IPS-20b (cell line): ENCODE measurements at regions not wholly inside any gene's neighbourhood (a gene's known extent, or its start where the extent isn't known, plus 50 kb on each side); places are given as distances from the start of the nearest gene placed in this dataset.
A peak's percentile ranks its signal among the peaks of the same experiment; 100 is the strongest.
"Not testable (repeated sequence)": the region's sequence is repeated elsewhere in the genome, so short reads cannot be mapped to it uniquely, and the experiment has no call there.

ENCODE experiments used
- H3K27ac ChIP-seq: one replicate; pipeline ENCODE4 v1.5.1; 2013; ENCODE audit warnings: low read length
- H3K27me3 ChIP-seq: 2 replicates; pipeline ENCODE4 v1.6.1; 2013; ENCODE audit warnings: mild to moderate bottlenecking, low read length, inconsistent platforms; ENCODE audit not compliant: insufficient read depth
- H3K36me3 ChIP-seq: 2 replicates; pipeline ENCODE4 v1.6.1; 2013; ENCODE audit warnings: low read depth, mild to moderate bottlenecking, inconsistent platforms, low read length, moderate library complexity; ENCODE audit not compliant: insufficient read depth
- H3K4me1 ChIP-seq: 2 replicates; pipeline ENCODE4 v1.6.1; 2013; ENCODE audit warnings: mild to moderate bottlenecking, control low read depth, inconsistent platforms, low read length, moderate library complexity; ENCODE audit not compliant: insufficient read depth
- H3K4me3 ChIP-seq: 2 replicates; pipeline ENCODE4 v1.5.1; 2013; ENCODE audit warnings: mild to moderate bottlenecking, low read length, inconsistent platforms
- H3K9ac ChIP-seq: 2 replicates; pipeline ENCODE4 v1.6.1; 2013; ENCODE audit warnings: low read depth, mild to moderate bottlenecking, inconsistent platforms, low read length, moderate library complexity
- H3K9me3 ChIP-seq: 2 replicates; pipeline ENCODE4 v1.6.1; 2013; ENCODE audit warnings: mild to moderate bottlenecking, low read depth, low read length, inconsistent platforms; ENCODE audit not compliant: insufficient read depth

DNA sequence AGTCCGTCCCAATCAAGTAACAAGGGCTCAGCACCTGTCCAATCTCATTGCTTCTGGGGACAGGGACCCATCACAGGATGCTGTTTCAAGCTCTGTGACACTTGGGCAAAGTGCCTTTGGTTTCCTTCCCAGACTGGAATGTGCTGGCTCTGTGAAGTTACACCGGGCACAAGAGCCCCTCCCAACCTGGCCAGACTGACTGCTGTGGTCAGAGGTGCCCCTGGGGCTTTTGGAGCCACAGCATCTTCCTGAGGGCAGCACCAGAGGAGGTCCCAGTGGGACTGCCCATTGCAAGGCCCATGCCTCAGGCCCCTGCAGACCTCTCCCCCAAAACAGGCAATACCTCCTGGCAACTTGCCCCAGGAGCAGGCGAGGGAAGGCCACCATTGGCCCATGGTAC is 155.2 kb upstream of the GRK3 start:
- no peaks in the 10 kb centered on the region for H3K36me3 ChIP-seq
- peaks cover 15% of the 10 kb centered on the region; the same call in 1 of the 2 replicates for H3K4me1 ChIP-seq
- no peak overlapping the region for H3K4me3 ChIP-seq
- peaks cover 11% of the 10 kb centered on the region for H3K9me3 ChIP-seq
- H3K27me3 ChIP-seq = peaks cover 19% of the 10 kb centered on the region
- H3K27ac ChIP-seq = no peak overlapping the region
- no peak overlapping the region; the same call in 1 of the 2 replicates for H3K9ac ChIP-seq

DNA sequence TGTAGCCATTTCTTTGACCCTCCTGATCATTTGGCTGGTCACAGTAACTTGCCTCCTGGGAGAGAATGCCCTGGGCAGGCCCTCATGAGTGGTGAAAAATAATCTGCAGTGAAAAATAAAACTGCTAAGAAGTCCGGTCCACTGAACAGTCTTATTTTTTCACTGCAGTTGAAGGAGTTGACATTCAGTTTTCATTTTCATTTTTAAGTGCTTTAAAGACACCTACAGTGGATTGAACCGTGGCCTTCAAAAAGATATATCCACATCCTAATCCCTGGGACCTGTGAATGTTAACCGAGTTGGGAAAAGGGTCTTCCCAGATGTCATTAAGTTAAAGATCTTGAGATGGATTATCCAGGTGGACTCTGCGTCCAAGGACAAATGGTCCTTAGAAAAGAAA is 153.6 kb upstream of the GRK3 start:
- H3K4me1 ChIP-seq = peaks cover 13% of the 10 kb centered on the region; the same call in 1 of the 2 replicates
- H3K27me3 ChIP-seq = peaks cover 23% of the 10 kb centered on the region
- no peak overlapping the region for H3K27ac ChIP-seq
- H3K4me3 ChIP-seq = no peak overlapping the region
- no peaks in the 10 kb centered on the region for H3K36me3 ChIP-seq
- peaks cover 11% of the 10 kb centered on the region for H3K9me3 ChIP-seq
- no peak overlapping the region for H3K9ac ChIP-seq

DNA sequence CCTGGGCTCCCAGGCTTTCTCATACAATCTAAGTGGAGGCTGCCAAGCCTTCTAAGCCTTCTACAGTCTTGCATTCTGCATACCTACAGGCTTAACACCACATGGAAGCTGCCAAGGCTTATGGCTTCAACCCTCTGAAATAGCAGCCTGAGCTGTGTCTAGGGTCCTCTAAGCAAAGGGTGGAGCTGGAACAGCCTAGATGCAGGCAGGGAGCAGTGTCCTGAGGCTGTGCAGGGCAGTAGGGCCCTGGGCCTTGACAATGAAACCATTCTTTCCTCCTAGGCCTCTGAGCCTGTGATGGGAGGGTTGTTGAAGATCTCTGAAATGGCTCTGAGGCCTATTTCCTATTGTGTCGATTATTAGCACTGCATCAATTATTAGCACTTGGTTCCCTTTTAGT is 150.9 kb upstream of the GRK3 start:
- Histone ChIP-seq H3K9ac (no peak overlapping the region), H3K27ac (no peak overlapping the region), H3K27me3 (peaks cover 35% of the 10 kb centered on the region), H3K4me3 (no peak overlapping the region), H3K4me1 (no peaks in the 10 kb centered on the region; the same call in 1 of the 2 replicates), H3K9me3 (peaks cover 11% of the 10 kb centered on the region), H3K36me3 (no peaks in the 10 kb centered on the region)

DNA sequence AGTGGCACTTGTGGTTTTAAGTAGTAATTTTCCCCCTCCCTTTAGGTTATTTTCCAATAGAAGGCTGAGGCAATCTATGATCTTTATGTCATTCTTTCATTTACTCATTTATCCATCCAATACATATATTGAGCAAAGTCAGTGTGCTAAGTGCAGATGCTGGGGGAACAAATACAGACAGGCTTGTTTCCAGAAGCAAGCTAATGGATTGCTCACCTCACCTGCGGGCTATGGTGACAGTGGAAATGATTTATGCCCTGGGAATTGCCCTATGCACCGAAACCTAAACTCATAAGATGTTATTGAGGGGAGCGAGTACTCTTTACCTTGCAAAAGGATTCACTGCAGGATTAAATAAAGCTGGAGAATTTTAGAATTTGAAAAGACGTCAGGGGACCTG is 148.7 kb upstream of the GRK3 start:
- not testable (repeated sequence) for H3K36me3 ChIP-seq, H3K9ac ChIP-seq
- peaks cover 56% of the 10 kb centered on the region for H3K27me3 ChIP-seq

DNA sequence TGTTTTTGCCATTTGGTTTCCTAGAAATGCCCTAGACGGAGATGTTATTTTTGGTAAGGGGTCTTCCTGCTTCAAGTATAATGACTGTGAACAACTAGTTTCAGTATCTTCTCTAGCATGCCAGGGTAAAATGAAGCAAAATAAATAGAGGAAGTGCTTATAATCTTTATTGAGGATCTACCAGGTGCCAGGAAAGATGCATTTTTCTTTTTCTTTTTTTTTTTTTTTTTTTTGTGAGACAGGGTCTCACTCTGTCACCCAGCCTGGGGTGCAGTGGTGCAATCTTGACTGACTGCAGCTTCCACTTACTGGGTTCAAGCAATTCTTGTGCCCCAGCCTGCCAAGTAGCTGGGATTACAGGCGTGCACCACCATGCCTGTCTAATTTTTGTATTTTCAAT is 146.6 kb upstream of the GRK3 start:
- H3K9ac ChIP-seq, H3K27ac ChIP-seq, H3K4me3 ChIP-seq, H3K36me3 ChIP-seq, H3K4me1 ChIP-seq: not testable (repeated sequence)
- peaks cover 77% of the 10 kb centered on the region for H3K27me3 ChIP-seq
- peaks cover 11% of the 10 kb centered on the region for H3K9me3 ChIP-seq

More for the DNA sequence above, 148.7 kb upstream of the GRK3 start:
- H3K4me3 ChIP-seq, H3K27ac ChIP-seq, H3K4me1 ChIP-seq: not testable (repeated sequence)
- H3K9me3 ChIP-seq = peaks cover 11% of the 10 kb centered on the region

DNA sequence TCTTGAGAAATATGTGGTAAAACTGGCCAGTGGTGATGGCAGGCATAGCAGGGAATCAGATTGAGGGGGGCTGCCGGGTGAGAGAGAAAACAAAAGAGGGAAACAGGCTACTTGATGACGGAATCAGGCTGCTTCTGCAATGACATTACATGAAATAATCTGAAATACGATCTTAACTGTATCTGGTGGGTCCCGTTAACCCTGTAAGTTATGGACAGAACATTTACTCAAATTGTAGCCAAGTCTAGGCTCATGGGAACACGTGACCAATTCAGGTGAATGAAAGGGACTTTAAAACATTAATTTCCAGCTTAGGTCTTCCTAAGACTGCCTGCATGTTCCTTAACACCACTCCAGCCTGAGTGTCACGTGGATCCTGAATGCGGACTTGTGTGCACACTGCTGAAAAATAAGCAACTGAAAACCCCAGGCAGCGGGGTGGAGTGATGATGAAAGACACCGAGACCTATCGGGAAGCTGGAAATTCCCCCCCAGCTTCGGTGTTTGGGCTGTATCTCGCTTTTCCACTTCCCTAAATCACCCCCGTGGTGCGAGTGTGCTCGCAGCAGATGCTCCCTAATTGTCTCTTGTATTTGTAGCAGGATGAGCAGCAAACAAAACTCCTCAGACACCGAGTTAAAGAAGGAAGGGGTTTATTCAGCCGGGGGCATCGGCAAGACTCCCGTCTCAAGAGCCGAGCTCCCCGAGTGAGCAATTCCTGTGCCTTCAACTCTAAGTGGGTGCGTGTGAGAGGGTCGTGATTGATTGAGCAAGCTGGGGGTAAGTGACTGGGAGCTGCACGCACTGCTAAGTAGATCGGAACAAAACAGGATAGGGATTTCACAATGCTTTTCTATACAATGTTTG is 145.0 kb upstream of the GRK3 start:
- Histone ChIP-seq H3K9ac (no peak overlapping the region), H3K27me3 (peaks cover 82% of the 10 kb centered on the region), H3K36me3 (no peaks in the 10 kb centered on the region), H3K27ac (no peak overlapping the region), H3K4me1 (peaks cover 6% of the 10 kb centered on the region), H3K9me3 (no peaks in the 10 kb centered on the region), H3K4me3 (peak overlapping the region; percentile 83)

DNA sequence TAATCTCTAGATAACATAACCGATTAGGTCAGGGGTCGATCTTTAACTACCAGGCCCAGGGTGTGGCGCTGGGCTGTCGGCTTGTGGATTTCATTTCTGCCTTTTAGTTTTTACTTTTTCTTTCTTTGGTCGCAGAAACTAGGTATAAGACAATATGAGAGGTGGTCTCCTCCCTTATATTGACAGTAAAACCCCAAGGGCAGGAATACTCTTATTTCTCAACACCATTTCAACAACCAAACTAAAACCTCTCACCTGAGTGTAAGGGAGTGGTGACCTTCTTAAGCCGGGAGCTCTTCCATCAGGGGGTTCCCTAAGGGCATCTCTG is 144.4 kb upstream of the GRK3 start:
- H3K27ac ChIP-seq, H3K36me3 ChIP-seq, H3K9ac ChIP-seq, H3K4me1 ChIP-seq, H3K9me3 ChIP-seq: not testable (repeated sequence)
- Histone ChIP-seq H3K4me3 (peak overlapping the region; percentile 83; the same call in 1 of the 2 replicates), H3K27me3 (peaks cover 79% of the 10 kb centered on the region)

DNA sequence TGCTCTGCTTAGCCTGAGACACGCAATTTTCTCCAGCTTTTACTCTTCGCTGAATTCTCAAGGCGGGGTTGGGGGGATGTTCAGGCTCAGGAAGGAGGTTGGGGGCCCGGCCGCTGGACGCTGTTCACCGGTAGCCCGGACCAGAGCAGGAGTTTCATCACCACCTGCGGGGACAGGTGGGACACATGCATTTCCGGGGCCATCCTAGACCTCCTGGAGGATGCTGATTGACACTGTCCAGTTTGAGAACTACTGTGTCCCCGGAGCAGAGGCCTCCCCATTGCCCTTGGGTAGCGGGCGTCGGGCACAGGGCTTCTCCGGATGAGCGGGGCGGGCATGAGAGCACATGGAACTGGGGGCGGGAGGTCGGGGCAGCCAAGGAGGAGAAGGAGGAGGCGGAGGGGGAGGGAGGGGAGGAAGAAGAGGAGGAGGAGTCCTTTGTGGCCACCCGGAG is 144.0 kb upstream of the GRK3 start:
- no peaks in the 10 kb centered on the region for H3K9me3 ChIP-seq
- H3K4me3 ChIP-seq = peak overlapping the region; percentile 83; the same call in 1 of the 2 replicates
- peaks cover 6% of the 10 kb centered on the region for H3K4me1 ChIP-seq
- H3K36me3 ChIP-seq = no peaks in the 10 kb centered on the region
- H3K9ac ChIP-seq = no peak overlapping the region
- no peak overlapping the region for H3K27ac ChIP-seq
- peaks cover 75% of the 10 kb centered on the region for H3K27me3 ChIP-seq

DNA sequence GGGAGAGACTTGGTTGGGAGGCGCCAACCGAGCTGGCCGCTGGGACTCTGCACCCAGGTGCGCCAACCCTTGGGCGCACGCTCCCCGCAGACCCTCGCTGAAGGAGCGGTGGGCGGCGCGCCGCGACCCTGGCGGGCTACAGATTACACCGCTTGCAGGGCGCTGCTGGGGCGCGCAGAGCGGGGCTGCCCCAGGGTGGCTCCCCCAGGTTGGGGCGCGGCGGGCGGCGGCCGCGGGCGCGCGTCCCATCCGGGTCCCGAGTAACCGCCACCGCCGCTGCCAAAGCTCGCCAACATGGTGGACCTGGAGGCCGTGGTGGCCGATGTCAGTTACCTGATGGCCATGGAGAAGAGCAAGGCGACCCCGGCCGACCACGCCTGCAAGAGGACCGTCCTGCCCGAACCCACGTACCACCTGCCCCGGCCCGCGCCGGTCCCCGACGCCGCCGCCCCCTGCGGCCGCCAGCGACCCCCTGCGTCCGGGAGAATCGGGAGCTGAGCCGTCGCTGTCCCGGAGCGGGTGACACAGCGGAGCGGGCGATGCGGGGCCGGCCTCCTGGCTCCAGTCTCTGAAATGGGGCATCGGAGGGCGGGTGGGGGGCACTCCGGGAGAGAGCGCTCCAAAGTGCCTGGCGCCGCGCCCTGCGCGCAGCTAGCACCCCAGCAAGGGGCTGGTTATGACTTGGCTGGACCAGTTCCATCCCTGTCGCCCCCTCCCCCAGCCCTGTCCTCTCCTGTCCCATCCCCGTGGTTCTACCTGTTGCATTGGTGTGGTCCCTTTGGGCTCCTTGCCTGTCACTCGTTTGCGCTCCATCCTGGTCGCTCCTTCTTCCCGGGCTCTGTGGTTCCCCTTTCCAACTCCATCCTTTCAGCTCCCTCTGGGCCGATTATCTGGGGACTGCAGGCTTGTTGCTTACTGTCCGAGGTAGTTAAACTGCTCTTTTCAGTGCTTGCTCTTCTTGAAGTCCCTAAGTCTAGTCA is 143.3 kb upstream of the GRK3 start:
- no peak overlapping the region for H3K27ac ChIP-seq
- peaks cover 71% of the 10 kb centered on the region for H3K27me3 ChIP-seq
- peaks cover 6% of the 10 kb centered on the region for H3K4me1 ChIP-seq
- peak overlapping the region; percentile 83 for H3K4me3 ChIP-seq
- no peaks in the 10 kb centered on the region for H3K36me3 ChIP-seq
- H3K9ac ChIP-seq = no peak overlapping the region
- no peaks in the 10 kb centered on the region for H3K9me3 ChIP-seq

DNA sequence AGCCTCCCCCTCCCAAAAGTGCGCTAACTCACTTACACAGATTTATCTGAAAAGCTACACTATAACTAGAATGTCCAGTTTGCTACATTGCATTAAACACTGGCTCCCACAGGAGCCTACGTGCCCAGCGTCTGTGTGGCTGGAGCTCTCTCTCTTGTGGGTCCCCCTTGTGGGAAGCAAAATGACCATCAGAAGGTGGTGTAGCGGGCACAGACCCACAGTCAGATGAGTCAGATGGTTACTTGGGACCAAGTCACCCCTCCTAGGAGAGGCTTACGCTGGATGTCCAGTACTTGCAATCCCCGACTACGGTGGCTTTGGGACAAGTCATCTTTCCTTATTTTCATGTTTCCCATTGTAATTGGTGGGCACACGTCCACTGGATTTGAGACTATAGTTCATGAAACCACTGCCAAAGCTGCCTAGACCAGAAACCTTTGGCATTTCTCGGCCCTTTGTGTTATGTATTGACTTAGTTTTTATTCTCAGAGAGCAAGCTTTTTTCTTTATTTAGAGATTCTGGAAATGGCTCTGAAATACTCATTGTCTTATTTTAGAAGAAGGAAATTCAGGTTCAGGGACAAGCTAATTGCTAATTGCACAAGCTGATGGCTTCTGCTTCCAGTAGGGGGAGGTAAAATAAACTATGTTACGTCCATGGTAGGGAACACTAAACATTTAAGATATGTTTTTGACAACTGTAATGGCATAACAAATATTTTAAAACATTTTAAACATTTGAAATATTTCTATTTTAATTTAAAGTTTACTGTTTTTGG is 137.8 kb upstream of the GRK3 start:
- not testable (repeated sequence) for H3K27ac ChIP-seq, H3K9ac ChIP-seq, H3K4me1 ChIP-seq, H3K9me3 ChIP-seq, H3K4me3 ChIP-seq, H3K36me3 ChIP-seq
- peaks cover 16% of the 10 kb centered on the region for H3K27me3 ChIP-seq

DNA sequence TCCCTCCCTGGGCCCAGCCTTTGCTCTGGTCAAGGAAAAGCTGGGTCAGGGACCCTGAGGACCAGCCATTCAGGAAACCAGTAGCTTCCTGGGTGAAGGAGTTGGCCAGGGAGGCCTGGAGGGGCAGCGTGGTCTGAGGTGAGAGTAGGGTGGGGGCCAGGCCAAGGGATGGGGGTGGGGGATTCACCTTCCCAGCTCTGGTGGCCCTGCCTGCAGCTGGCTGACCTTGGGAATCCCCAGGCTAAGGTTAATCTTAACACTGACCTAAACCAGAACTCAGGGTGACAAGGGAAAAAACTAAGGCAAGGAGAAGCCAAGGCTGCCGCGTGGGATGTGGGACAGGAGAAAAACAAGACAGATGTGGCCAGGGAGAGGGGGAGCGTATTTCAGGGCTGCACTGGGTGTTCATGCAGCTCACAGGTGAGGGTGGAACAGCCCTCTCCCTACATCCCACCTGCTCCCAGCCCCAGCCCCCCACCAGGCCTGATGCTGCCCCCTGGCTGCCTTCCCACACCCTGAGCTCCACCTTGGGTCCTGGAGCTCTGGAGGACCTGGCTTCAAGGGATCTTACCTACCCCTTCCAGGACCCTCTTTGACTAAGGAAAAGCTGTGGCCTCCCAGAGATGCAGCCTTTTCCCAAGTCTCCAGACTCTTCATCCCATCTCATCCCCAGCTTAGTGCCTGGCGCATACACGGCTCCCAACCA is 132.7 kb upstream of the GRK3 start:
- not testable (repeated sequence) for H3K9me3 ChIP-seq, H3K27me3 ChIP-seq, H3K4me1 ChIP-seq, H3K36me3 ChIP-seq, H3K9ac ChIP-seq, H3K4me3 ChIP-seq, H3K27ac ChIP-seq
